Panc1 (cell line): ENCODE measurements at regions not wholly inside any gene's neighbourhood (a gene's known extent, or its start where the extent isn't known, plus 50 kb on each side); places are given as distances from the start of the nearest gene placed in this dataset.

Source experiments
- ATAC-seq: fragments of 200-7000 bp; cut with Tn5 transposase; 2 replicates; pipeline ENCODE4 v1.9.1; 2020; ENCODE audit warnings: mild to moderate bottlenecking, moderate library complexity
- BruUV-seq: library from RNA; stranded (reverse); fragments of 400-500 nt; replicated peaks from 2 replicates; lab custom pipeline; 2021; lab: Mats Ljungman, UMichigan
- CTCF ChIA-PET: fragments of 300-600 bp; sonication (Branson Sonifier 250); formaldehyde crosslinking; loops from one replicate; lab custom pipeline; 2022; ENCODE audit warnings: antibody characterized with exemption; lab: Charles Lee
- POLR2A ChIA-PET: fragments of 300-600 bp; sonication (Branson Sonifier 250); formaldehyde crosslinking; loops from one replicate; lab custom pipeline; 2022; ENCODE audit warnings: antibody characterized with exemption; lab: Charles Lee
- DNase-seq: peaks from one replicate; pipeline ENCODE4 v3.0.0-alpha.2; 2010; ENCODE audit warnings: low read depth, low spot score
- H3K27ac ChIP-seq: 2 replicates; pipeline ENCODE4 v1.5.1; 2011; ENCODE audit warnings: mild to moderate bottlenecking, low read length, inconsistent platforms
- H3K27me3 ChIP-seq: fragments of 200-500 bp; sonication (Bioruptor generic); 2 replicates; pipeline ENCODE4 v1.6.0; 2014; ENCODE audit warnings: low read length, inconsistent platforms; ENCODE audit not compliant: control insufficient read depth, insufficient read depth
- H3K36me3 ChIP-seq: fragments of 200-500 bp; sonication (Bioruptor generic); 2 replicates; pipeline ENCODE4 v1.5.1; 2014; ENCODE audit warnings: inconsistent platforms, mild to moderate bottlenecking, low read length, moderate library complexity; ENCODE audit not compliant: control insufficient read depth, insufficient read depth
- H3K4me1 ChIP-seq: 2 replicates; pipeline ENCODE4 v1.5.1; 2011; ENCODE audit warnings: inconsistent platforms, mild to moderate bottlenecking, low read length, moderate library complexity; ENCODE audit not compliant: control insufficient read depth, insufficient read depth
- H3K4me3 ChIP-seq, 2 experiments: 2 replicates each; pipeline ENCODE4 v1.5.1; 2011 to 2012; ENCODE audit warnings: low read depth in 2 of 2, low read length in 2 of 2, mild to moderate bottlenecking in 2 of 2, inconsistent platforms in 1 of 2, moderate library complexity in 1 of 2
- H3K9me3 ChIP-seq: fragments of 200-500 bp; sonication (Bioruptor generic); 2 replicates; pipeline ENCODE4 v1.5.1; 2014; ENCODE audit warnings: low read depth, mild to moderate bottlenecking, inconsistent platforms, low read length, moderate library complexity; ENCODE audit not compliant: control insufficient read depth, insufficient read depth
- CTCF ChIP-seq: fragments of 450-650 bp; IDR thresholded peaks from 2 replicates; pipeline ENCODE4 v1.5.1; 2017; ENCODE audit warnings: mild to moderate bottlenecking
- POLR2AphosphoS5 ChIP-seq: IDR thresholded peaks from 2 replicates; pipeline ENCODE4 v1.6.1; 2012; ENCODE audit warnings: mild to moderate bottlenecking, low read depth, low read length, moderate library complexity
- REST ChIP-seq, 2 experiments: IDR thresholded peaks; 2 replicates each; pipeline ENCODE4 v1.6.1; 2011 to 2012; ENCODE audit warnings: low read depth in 2 of 2, control low read depth in 1 of 2, low read length in 1 of 2, mild to moderate bottlenecking in 1 of 2, moderate library complexity in 1 of 2; ENCODE audit not compliant: insufficient read depth in 1 of 2
- SIN3A ChIP-seq: IDR thresholded peaks from 2 replicates; pipeline ENCODE4 v1.6.1; 2012; ENCODE audit warnings: low read depth, mild to moderate bottlenecking, low read length, moderate library complexity, borderline replicate concordance; ENCODE audit not compliant: insufficient read depth
- TCF7L2 ChIP-seq: IDR thresholded peaks from 2 replicates; pipeline ENCODE4 v1.6.1; 2011; ENCODE audit warnings: mild to moderate bottlenecking, low read depth, low read length, inconsistent platforms
- in situ Hi-C: cut with HindIII; loops from 2 replicates; pipeline ENCODE4 v1.10.0; 2016; ENCODE audit warnings: low sequenced_read_pairs, low pct_unique_long_range_greater_than_20kb
- intact Hi-C: fragments of 100-400 bp; cut with micrococcal nuclease; formaldehyde crosslinking; loops from one replicate; pipeline ENCODE4 v1.10.0; 2022; ENCODE audit not compliant: unreplicated experiment

- no peak overlapping the region for H3K27ac ChIP-seq
- H3K36me3 ChIP-seq = no peaks in the 10 kb centered on the region
- no peak overlapping the region for H3K4me3 ChIP-seq
- no TSS peak for BruUV-seq
- ATAC-seq (no peak), DNase-seq (no peak)
- peaks cover 36% of the 10 kb centered on the region for H3K27me3 ChIP-seq
- no peaks in the 10 kb centered on the region for H3K9me3 ChIP-seq
- TF ChIP-seq POLR2AphosphoS5 (no peak), TCF7L2 (no peak), SIN3A (no peak), REST (IDR thresholded peaks at IDR 0.05; ENCODE audit: insufficient read depth in 1 of 2, low read depth in 2 of 2, low read length in 1 of 2) (no peak), CTCF (no peak)
- H3K4me1 ChIP-seq = no peaks in the 10 kb centered on the region
- in situ Hi-C loops (no loop called here), intact Hi-C loops (no loop called here)
- POLR2A ChIA-PET = no interaction called here
- CTCF ChIA-PET = no interaction called here
These were observed 189.5 kb downstream of the PRDM2 start for GRCh38 chr1:13889495-13889894.

- DNase-seq (no peak), ATAC-seq (no peak)
- Histone ChIP-seq H3K27ac (no peak overlapping the region), H3K4me1 (no peaks in the 10 kb centered on the region), H3K36me3 (no peaks in the 10 kb centered on the region), H3K4me3 (no peak overlapping the region), H3K27me3 (peaks cover 36% of the 10 kb centered on the region), H3K9me3 (no peaks in the 10 kb centered on the region)
- intact Hi-C loops = no loop called here
- BruUV-seq = no TSS peak
- in situ Hi-C loops = no loop called here
- CTCF ChIA-PET = no interaction called here
- POLR2A ChIA-PET = no interaction called here
- TF ChIP-seq REST (IDR thresholded peaks at IDR 0.05; ENCODE audit: insufficient read depth in 1 of 2, low read depth in 2 of 2, low read length in 1 of 2) = no peak
- TF ChIP-seq CTCF = no peak
- TF ChIP-seq POLR2AphosphoS5 = no peak
- no peak for TF ChIP-seq TCF7L2
These were observed 190.8 kb downstream of the PRDM2 start for GRCh38 chr1:13890766-13891165.
